Fibroblast of the aortic adventitia (primary cell): ENCODE measurements at regions not wholly inside any gene's neighbourhood (a gene's known extent, or its start where the extent isn't known, plus 50 kb on each side); places are given as distances from the start of the nearest gene placed in this dataset.

Experiments used
- DNase-seq: peaks from one replicate; pipeline ENCODE4 v3.0.0-alpha.2; 2010; ENCODE audit warnings: low read depth
- H3K4me3 ChIP-seq: 2 replicates; pipeline ENCODE4 v1.5.1; 2011; ENCODE audit warnings: low read depth, mild to moderate bottlenecking, control low read depth, low read length, moderate library complexity
- CTCF ChIP-seq: IDR thresholded peaks from 2 replicates; pipeline ENCODE4 v1.5.1; 2011; ENCODE audit warnings: mild to moderate bottlenecking, low read length, control low read depth, inconsistent platforms; ENCODE audit not compliant: insufficient read depth

- DNase-seq, result no peak
- TF ChIP-seq CTCF, result no peak
- no peak overlapping the region for H3K4me3 ChIP-seq
Observed at GRCh38 chr9:11001546-11001945, 388.7 kb upstream of the PTPRD start.

DNA sequence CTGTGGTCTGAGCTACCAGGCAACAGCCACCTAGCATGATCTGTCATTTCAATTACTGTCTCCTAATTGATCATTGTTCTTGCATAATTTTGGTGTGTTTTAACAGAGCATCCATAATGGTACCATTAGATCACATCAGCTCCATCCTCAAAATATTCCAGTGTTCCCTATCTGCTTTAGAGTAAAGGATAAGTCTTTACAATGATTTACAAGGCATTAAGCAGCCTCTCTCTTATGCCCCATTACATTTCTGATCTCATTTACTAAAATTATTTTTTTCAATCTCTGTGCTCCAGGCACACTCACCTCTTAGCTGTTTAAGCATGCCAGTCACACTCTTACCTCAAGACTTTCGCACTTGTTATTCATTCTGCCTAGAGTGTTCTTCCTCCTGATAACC, 389.9 kb upstream of the PTPRD start:
- no peak for TF ChIP-seq CTCF
- no peak overlapping the region for H3K4me3 ChIP-seq
- no peak for DNase-seq

GRCh38 chr9:11003836-11004235, 391.0 kb upstream of the PTPRD start:
- no peak overlapping the region for H3K4me3 ChIP-seq
- DNase-seq, result no peak
- TF ChIP-seq CTCF, result no peak

GRCh38 chr9:11011696-11012095, 398.9 kb upstream of the PTPRD start:
- TF ChIP-seq CTCF, result no peak
- no peak for DNase-seq
- no peak overlapping the region for H3K4me3 ChIP-seq

GRCh38 chr9:11016081-11016480, 403.3 kb upstream of the PTPRD start:
- no peak for TF ChIP-seq CTCF
- no peak overlapping the region for H3K4me3 ChIP-seq
- no peak for DNase-seq

GRCh38 chr9:11023201-11023600, 410.4 kb upstream of the PTPRD start:
- DNase-seq, result no peak
- TF ChIP-seq CTCF, result no peak
- no peak overlapping the region for H3K4me3 ChIP-seq

DNA sequence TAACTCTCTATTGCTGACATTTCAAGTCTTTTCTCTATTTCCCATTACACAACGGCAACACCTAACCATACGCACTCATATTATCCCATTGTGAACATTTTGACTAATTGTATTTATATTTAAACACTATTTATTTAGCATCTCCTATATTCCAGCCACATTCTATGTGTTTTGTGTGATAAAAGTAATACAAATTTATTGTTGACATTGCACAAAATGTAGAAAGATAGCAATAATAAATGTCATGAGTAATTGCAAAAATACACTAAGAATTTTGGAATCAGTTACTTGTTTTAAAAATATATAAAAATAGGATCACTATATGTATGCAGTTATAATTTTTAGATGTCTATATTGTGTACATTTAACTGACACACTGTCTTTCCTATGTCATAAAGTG, 413.0 kb upstream of the PTPRD start:
- TF ChIP-seq CTCF, result no peak
- no peak for DNase-seq
- H3K4me3 ChIP-seq, result no peak overlapping the region
